Osteoblast (primary cell): ENCODE measurements at regions not wholly inside any gene's neighbourhood (a gene's known extent, or its start where the extent isn't known, plus 50 kb on each side); places are given as distances from the start of the nearest gene placed in this dataset.

Source experiments
- DNase-seq: peaks from one replicate; pipeline ENCODE4 v3.0.0; 2011; ENCODE audit warnings: low spot score, mixed read lengths; ENCODE audit not compliant: insufficient read length; ENCODE audit errors: missing footprints
- H2AFZ ChIP-seq: 2 replicates; pipeline ENCODE4 v1.6.0; 2011; ENCODE audit warnings: mild to moderate bottlenecking, low read length
- H3K27ac ChIP-seq: 2 replicates; pipeline ENCODE4 v1.5.1; 2011; ENCODE audit warnings: mild to moderate bottlenecking, low read depth, low read length, moderate library complexity
- H3K27me3 ChIP-seq: 2 replicates; pipeline ENCODE4 v1.6.0; 2012; ENCODE audit warnings: mild to moderate bottlenecking, control low read depth, inconsistent platforms, low read length, moderate library complexity; ENCODE audit not compliant: insufficient read depth
- H3K36me3 ChIP-seq: 2 replicates; pipeline ENCODE4 v1.5.1; 2011; ENCODE audit warnings: mild to moderate bottlenecking, low read length, control low read depth, moderate library complexity; ENCODE audit not compliant: insufficient read depth
- H3K4me1 ChIP-seq: 2 replicates; pipeline ENCODE4 v1.5.1; 2011; ENCODE audit warnings: mild to moderate bottlenecking, low read length, control low read depth, moderate library complexity; ENCODE audit not compliant: insufficient read depth
- H3K4me2 ChIP-seq: 2 replicates; pipeline ENCODE4 v1.6.0; 2011; ENCODE audit warnings: mild to moderate bottlenecking, low read length; ENCODE audit not compliant: insufficient read depth
- H3K4me3 ChIP-seq: fragments of 200-600 bp; sonication (generic); 3 replicates; pipeline ENCODE4 v1.5.1; 2012; ENCODE audit warnings: mild to moderate bottlenecking, low read length, inconsistent platforms; ENCODE audit not compliant: insufficient read depth
- H3K79me2 ChIP-seq: 2 replicates; pipeline ENCODE4 v1.6.0; 2012; ENCODE audit warnings: mild to moderate bottlenecking, low read length, control low read depth, inconsistent platforms; ENCODE audit not compliant: insufficient read depth
- H3K9me3 ChIP-seq: 2 replicates; pipeline ENCODE4 v1.5.1; 2011; ENCODE audit warnings: low read depth, low read length, control low read depth
- H4K20me1 ChIP-seq: 2 replicates; pipeline ENCODE4 v1.6.0; 2012; ENCODE audit warnings: mild to moderate bottlenecking, low read length, control low read depth; ENCODE audit not compliant: insufficient read depth
- CTCF ChIP-seq: IDR thresholded peaks from 2 replicates; pipeline ENCODE4 v1.5.1; 2011; ENCODE audit warnings: mild to moderate bottlenecking, low read depth, low read length, moderate library complexity; ENCODE audit errors: extremely low read depth

- no peak for DNase-seq
- no peak overlapping the region for H3K4me2 ChIP-seq
- no peak for TF ChIP-seq CTCF
- H3K36me3 ChIP-seq = no peaks in the 10 kb centered on the region
- no peaks in the 10 kb centered on the region for H4K20me1 ChIP-seq
- no peak overlapping the region for H3K4me3 ChIP-seq
- H3K4me1 ChIP-seq = no peaks in the 10 kb centered on the region
- H2AFZ ChIP-seq = no peak overlapping the region
- H3K9me3 ChIP-seq = no peaks in the 10 kb centered on the region
- no peak overlapping the region for H3K27ac ChIP-seq
- H3K79me2 ChIP-seq = no peaks in the 10 kb centered on the region
- no peaks in the 10 kb centered on the region for H3K27me3 ChIP-seq
These were observed 70.6 kb downstream of the RSL24D1 start for GRCh38 chr15:55126111-55126510.

- no peak overlapping the region for H3K4me2 ChIP-seq
- no peaks in the 10 kb centered on the region for H3K36me3 ChIP-seq
- H3K79me2 ChIP-seq = no peaks in the 10 kb centered on the region
- no peak overlapping the region for H2AFZ ChIP-seq
- no peaks in the 10 kb centered on the region for H3K27me3 ChIP-seq
- H3K4me1 ChIP-seq = no peaks in the 10 kb centered on the region
- no peak overlapping the region for H3K27ac ChIP-seq
- TF ChIP-seq CTCF = no peak
- no peaks in the 10 kb centered on the region for H3K9me3 ChIP-seq
- no peaks in the 10 kb centered on the region for H4K20me1 ChIP-seq
- H3K4me3 ChIP-seq = no peak overlapping the region
- no peak for DNase-seq
These were observed 72.1 kb downstream of the RSL24D1 start for GRCh38 chr15:55124616-55125015.

- H3K27ac ChIP-seq = no peak overlapping the region
- H3K4me1 ChIP-seq = no peaks in the 10 kb centered on the region
- H3K9me3 ChIP-seq = no peaks in the 10 kb centered on the region
- H3K79me2 ChIP-seq = no peaks in the 10 kb centered on the region
- no peak for TF ChIP-seq CTCF
- no peaks in the 10 kb centered on the region for H3K27me3 ChIP-seq
- H3K4me2 ChIP-seq = no peak overlapping the region
- H3K4me3 ChIP-seq = no peak overlapping the region
- H3K36me3 ChIP-seq = no peaks in the 10 kb centered on the region
- DNase-seq = no peak
- H2AFZ ChIP-seq = no peak overlapping the region
- H4K20me1 ChIP-seq = no peaks in the 10 kb centered on the region
These were observed 78.3 kb downstream of the RSL24D1 start for GRCh38 chr15:55118344-55118870.

- Histone ChIP-seq H3K27me3 (no peaks in the 10 kb centered on the region), H3K9me3 (no peaks in the 10 kb centered on the region), H2AFZ (no peak overlapping the region), H4K20me1 (no peaks in the 10 kb centered on the region), H3K4me2 (no peak overlapping the region), H3K79me2 (no peaks in the 10 kb centered on the region), H3K27ac (no peak overlapping the region), H3K36me3 (no peaks in the 10 kb centered on the region), H3K4me3 (no peak overlapping the region), H3K4me1 (no peaks in the 10 kb centered on the region)
- no peak for TF ChIP-seq CTCF
- no peak for DNase-seq
These were observed 80.1 kb downstream of the RSL24D1 start for GRCh38 chr15:55116636-55117035.
